C4-2B (cell line): ENCODE measurements at regions not wholly inside any gene's neighbourhood (a gene's known extent, or its start where the extent isn't known, plus 50 kb on each side); places are given as distances from the start of the nearest gene placed in this dataset.

Source experiments
- ZFX ChIP-seq: fragments of 450-650 bp; IDR thresholded peaks from 2 replicates; pipeline ENCODE4 v1.6.1; 2017
- TF ChIP-seq, protein P1 (sequence below): fragments of 450-650 bp; conservative IDR thresholded peaks from 2 replicates; pipeline ENCODE4 v1.5.1; 2017; ENCODE audit warnings: mild to moderate bottlenecking

DNA sequence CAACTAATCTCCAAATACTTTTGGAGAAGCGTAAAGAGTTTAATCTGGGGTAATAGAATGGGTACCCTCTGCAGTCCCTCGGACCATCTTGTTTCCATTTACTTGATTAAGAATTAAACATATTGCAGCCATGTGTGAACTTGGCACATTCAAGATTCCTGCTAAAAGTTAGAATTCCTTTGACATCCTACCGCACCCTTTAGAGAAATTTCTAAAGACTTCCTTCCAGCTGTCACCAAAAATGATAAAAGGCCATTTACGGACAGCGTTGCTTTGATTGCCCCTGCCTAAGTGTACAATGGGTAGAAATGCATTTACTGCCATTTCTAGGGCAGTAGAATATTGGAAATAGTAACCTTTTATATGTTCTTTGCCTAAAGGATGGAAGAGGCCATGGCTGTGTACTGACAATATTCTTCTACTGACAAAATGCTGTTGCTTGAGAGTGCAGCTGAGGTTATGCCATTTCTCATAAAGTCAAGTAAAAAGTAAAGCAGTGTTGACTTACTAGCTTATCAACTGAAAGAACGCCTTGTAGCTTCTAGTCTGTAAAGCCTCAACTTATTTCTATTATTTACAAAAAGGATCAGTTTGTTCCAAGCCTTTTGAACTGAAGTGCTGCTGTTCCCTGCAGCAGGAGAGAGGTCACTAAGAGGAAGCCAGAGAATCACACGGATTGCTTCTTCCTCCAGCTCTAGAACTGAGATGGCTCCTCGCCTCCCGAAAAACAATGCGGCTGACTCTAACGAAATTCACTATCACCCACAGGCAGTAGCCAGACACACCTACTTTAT lies 139.8 kb upstream of the BASP1 start:
- TF ChIP-seq, protein P1, sequence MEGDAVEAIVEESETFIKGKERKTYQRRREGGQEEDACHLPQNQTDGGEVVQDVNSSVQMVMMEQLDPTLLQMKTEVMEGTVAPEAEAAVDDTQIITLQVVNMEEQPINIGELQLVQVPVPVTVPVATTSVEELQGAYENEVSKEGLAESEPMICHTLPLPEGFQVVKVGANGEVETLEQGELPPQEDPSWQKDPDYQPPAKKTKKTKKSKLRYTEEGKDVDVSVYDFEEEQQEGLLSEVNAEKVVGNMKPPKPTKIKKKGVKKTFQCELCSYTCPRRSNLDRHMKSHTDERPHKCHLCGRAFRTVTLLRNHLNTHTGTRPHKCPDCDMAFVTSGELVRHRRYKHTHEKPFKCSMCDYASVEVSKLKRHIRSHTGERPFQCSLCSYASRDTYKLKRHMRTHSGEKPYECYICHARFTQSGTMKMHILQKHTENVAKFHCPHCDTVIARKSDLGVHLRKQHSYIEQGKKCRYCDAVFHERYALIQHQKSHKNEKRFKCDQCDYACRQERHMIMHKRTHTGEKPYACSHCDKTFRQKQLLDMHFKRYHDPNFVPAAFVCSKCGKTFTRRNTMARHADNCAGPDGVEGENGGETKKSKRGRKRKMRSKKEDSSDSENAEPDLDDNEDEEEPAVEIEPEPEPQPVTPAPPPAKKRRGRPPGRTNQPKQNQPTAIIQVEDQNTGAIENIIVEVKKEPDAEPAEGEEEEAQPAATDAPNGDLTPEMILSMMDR, result no peak
- TF ChIP-seq ZFX, result no peak
